Left kidney (tissue), 1 donor: ENCODE measurements at regions not wholly inside any gene's neighbourhood (a gene's known extent, or its start where the extent isn't known, plus 50 kb on each side); places are given as distances from the start of the nearest gene placed in this dataset.
"Not testable (repeated sequence)": the region's sequence is repeated elsewhere in the genome, so short reads cannot be mapped to it uniquely, and the experiment has no call there.

Experiments used
- DNase-seq: peaks from one replicate; pipeline ENCODE4 v3.0.0-alpha.2; 2013

- no peak for DNase-seq
These were observed 996.4 kb upstream of the WWC1 start for GRCh38 chr5:167294882-167295680.

GRCh38 chr5:167295681-167296005 is 995.8 kb upstream of the WWC1 start:
- no peak for DNase-seq

DNA sequence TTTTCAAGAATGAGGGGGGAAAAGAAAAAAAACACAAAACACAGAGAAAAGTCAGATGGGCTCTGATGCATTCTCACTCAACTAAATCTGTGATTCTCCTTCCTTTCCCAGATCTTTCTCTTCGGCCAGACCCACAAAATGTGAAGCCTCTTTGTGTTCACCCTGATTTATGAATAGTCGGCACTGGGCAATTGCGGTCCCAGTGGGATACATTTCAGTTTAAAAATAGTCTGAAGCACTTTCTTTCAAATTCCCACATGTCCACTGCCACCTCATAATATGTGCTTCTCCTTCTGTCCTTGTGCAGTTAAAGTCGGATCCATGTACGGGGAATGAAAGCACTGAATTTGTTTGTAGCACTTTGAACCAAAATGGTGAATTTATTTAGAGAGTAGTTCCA is 995.4 kb upstream of the WWC1 start:
- no peak for DNase-seq

- no peak for DNase-seq
These were observed 994.8 kb upstream of the WWC1 start for GRCh38 chr5:167296661-167297060.

- not testable (repeated sequence) for DNase-seq
These were observed 991.6 kb upstream of the WWC1 start for GRCh38 chr5:167299861-167300260.

DNA sequence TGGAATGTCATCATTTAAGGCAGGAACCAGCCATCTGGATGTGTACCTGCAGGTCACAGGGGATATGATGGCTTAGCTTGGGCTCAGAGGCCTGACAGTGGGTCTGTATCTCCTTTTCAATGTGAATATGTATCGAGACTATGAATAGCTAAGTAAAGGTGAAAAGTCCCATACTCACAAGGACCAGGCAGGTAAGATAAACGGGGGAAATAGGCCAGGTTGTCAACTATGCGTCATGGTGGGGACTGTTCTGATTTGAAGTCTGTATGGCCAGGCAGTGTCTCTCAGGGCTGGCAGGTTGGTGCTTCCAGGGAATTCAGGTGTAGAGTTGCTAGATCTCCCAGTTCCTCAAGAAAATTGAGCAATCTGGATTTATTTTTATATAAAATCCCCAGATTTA is 987.9 kb upstream of the WWC1 start:
- no peak for DNase-seq

GRCh38 chr5:167304834-167305469 is 986.5 kb upstream of the WWC1 start:
- no peak for DNase-seq

DNA sequence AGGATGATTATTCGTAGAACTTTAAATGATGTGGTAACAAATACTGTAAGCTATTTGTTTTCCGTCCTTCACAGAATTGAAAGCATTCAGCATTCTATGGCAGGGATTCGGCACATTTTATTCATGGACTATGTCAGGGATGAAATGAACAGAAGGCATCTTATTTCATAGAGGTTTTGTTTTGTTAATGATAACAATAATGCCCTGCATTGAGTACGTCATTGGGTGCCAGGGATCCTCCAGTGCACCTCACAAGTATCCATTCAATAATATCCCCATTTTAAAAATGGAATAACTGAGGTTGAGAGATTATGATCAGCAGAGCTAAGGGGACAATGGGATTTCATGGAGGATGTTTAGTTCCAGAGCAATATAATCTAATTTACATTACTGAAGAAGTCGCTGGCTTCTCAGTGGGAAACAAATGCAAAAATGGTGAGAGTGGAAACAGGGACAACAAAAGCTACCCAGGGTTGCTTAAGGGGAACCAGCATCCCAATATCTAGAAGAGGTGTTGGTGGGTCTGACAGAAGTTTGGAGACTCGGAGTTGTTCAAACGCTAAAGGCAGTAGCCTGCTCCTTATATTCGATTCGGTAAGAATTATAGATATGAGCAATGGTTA is 985.7 kb upstream of the WWC1 start:
- no peak for DNase-seq

DNA sequence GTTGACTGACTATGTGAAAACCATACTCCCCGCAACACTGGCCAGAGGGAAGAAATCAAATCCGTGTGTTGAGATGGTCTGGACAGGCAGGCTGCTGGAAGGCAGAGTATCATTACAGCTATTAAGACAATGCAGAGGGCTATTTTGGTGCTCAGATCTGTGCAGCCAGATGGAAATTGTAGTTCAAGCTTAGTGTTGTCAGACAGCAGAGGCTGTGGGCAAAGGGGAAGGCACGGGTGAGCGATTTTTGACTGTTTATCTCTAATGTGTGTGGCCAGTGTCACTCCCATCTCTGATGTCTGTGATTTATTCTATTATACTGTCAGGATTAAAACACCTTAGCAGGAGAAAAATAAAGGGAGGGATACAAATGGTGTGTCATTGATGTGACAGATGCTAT is 984.4 kb upstream of the WWC1 start:
- peak; percentile 34 for DNase-seq

GRCh38 chr5:167308466-167308865 is 983.0 kb upstream of the WWC1 start:
- no peak for DNase-seq

DNA sequence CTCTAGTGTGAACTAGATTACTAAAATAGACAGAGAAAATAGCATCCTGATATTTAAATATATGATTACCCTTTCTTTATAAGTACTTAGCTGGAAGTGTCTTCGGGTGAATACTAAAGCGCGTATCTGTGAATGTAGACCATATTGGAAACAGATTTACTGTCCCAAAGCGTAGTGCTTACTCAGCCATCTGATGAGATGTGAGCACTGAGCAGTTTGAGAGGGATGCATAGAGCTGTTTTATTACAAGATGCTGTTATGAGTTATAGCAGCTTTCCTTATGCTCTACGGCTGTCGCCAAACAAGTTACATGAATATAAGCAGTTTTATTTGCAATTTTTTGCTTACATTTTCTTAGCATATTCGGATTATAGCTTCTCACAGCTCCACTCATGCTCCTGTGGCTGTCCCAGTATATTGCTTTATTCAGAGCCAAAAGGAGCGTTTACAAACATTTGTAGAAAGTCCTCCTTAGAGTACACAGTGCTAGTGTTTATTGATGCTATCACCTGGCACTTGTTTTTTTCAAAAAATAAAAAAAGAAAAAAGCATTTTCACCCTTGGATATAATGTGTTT is 981.4 kb upstream of the WWC1 start:
- no peak for DNase-seq

GRCh38 chr5:167311340-167311739 is 980.1 kb upstream of the WWC1 start:
- no peak for DNase-seq

DNA sequence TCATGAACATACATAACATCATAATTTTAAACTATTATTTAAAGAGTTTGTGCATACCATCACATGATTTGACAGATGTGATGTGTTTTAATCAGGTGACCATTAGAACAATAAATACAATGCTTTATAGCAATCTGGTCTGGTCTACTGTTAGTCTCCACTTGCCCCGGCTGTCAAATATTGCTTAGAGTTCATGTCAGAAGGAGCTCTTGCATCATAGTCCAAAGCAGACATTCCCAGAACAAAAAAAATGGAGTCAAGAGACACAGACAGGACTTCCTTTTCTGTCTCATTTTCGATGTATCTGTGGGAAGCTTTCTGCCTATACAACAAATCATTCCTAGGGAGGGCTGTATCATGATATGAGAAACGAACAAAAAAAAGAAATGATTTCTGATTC is 979.2 kb upstream of the WWC1 start:
- DNase-seq = no peak

GRCh38 chr5:167315762-167316161 is 975.7 kb upstream of the WWC1 start:
- no peak for DNase-seq

GRCh38 chr5:167317884-167318283 is 973.6 kb upstream of the WWC1 start:
- no peak for DNase-seq

DNA sequence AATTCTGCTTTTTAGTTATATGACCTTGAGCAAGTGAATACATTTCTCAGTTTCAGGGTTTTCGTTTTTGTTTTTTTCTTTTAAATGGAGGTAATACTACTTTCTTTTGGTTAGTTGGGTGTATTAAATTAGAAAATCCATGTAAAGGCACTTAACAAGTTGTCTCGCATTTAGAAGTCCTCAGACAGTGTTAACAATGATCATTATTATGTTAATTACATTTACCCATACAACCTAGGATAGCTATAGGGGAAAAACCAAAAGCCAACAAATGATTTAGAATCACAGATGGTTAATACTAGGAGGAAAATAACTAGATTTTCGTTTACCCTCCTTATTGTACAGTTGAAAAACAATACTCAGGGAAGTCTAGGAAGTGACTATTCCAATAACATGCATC is 972.2 kb upstream of the WWC1 start:
- no peak for DNase-seq

- DNase-seq = no peak
These were observed 971.4 kb upstream of the WWC1 start for GRCh38 chr5:167320019-167320418.

DNA sequence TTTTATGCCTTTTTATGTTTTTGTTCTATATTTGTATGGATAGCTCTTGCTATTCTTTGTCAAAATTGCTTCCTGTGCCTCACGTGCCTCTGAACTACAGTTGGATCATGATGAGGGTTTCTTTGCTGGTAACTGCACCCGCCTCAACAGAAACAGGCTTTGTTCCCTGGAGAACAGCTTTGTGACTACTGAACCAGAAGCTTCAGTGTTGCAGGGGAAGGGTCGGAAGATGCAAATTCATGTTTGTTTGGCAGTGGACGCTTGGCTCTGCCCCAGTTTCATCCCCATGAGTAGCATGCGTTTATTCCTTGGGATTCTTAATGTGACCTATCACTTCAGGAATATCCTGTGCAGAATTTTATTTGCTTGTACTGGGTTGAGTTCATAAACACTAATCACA is 959.1 kb upstream of the WWC1 start:
- DNase-seq = no peak

- DNase-seq = no peak
These were observed 955.3 kb upstream of the WWC1 start for GRCh38 chr5:167336161-167336560.

GRCh38 chr5:167339205-167339604 is 952.2 kb upstream of the WWC1 start:
- DNase-seq = no peak

GRCh38 chr5:167346461-167346860 is 945.0 kb upstream of the WWC1 start:
- no peak for DNase-seq

DNA sequence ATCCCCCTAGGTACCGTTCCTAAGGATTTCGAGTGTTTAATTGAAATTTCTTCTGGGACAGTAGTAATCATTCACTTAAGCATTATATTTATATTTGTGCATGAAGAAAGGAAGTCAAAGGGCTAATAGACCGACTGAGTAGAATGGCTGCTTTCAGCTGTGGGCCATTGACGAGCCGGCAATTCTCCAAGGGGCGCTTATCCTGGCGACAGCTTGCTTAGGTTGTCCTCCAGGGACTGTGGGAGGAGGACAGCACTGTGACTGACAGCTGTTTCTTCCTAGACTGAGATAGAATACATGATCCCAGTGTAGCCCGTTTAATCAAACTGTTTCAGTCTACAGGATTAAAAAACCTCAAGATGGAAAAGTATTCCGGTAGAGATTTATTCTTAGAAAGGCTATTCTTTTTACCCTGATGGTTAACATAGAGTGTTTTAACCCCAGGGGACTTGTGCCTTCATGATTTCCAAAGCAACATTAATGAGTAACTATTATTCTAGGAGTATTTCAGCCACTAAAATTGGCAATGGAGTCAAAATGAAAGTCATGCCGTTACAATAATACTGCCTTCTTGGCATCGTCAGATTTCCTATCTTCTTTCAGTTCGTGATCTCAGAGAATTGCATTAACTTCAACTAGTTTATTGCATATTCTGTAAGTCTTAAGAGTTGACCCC is 943.1 kb upstream of the WWC1 start:
- no peak for DNase-seq

- DNase-seq = no peak
These were observed 942.5 kb upstream of the WWC1 start for GRCh38 chr5:167348980-167349379.
